Prostate gland (tissue), 1 donor: ENCODE measurements at regions not wholly inside any gene's neighbourhood (a gene's known extent, or its start where the extent isn't known, plus 50 kb on each side); places are given as distances from the start of the nearest gene placed in this dataset.

Experiments
- POLR2A ChIP-seq: fragments of 450-650 bp; IDR thresholded peaks from one replicate; pipeline ENCODE4 v1.6.1; 2016; ENCODE audit warnings: antibody characterized with exemption, mild to moderate bottlenecking
- POLR2AphosphoS5 ChIP-seq: sonication (generic); formaldehyde crosslinking; IDR thresholded peaks from one replicate; pipeline ENCODE4 v1.6.1; 2017; ENCODE audit warnings: antibody characterized with exemption

- TF ChIP-seq POLR2A (no peak), POLR2AphosphoS5 (no peak)
Measured at GRCh38 chr7:42332605-42333222, 95.7 kb upstream of the GLI3 start.
